Right hindlimb (tissue), 1 donor: ENCODE measurements at regions not wholly inside any gene's neighbourhood (a gene's known extent, or its start where the extent isn't known, plus 50 kb on each side); places are given as distances from the start of the nearest gene placed in this dataset.
A peak's percentile ranks its signal among the peaks of the same experiment; 100 is the strongest.

Experiments
- DNase-seq: peaks from one replicate; pipeline ENCODE4 v3.0.0-alpha.2; 2018

DNA sequence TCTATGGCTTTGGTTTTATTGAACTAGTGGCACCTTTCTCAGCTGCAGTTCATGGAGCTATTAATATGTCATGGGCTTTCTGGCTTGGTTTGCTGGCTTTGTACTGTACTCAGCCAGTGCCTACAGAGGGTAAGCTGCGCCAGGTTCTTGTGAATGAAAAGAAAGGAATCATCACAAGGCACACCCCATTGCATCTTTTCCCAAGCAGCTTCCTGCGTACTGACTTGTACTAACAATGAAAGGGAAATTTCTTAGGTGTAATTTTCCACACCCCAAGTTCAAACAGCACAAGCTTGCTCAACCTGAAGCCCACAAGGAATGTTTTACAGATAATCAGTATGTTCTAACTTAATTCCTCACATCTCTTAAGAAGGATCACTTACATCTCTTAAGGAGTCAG is 78.0 kb upstream of the TNFSF18 start:
- DNase-seq: no peak

DNA sequence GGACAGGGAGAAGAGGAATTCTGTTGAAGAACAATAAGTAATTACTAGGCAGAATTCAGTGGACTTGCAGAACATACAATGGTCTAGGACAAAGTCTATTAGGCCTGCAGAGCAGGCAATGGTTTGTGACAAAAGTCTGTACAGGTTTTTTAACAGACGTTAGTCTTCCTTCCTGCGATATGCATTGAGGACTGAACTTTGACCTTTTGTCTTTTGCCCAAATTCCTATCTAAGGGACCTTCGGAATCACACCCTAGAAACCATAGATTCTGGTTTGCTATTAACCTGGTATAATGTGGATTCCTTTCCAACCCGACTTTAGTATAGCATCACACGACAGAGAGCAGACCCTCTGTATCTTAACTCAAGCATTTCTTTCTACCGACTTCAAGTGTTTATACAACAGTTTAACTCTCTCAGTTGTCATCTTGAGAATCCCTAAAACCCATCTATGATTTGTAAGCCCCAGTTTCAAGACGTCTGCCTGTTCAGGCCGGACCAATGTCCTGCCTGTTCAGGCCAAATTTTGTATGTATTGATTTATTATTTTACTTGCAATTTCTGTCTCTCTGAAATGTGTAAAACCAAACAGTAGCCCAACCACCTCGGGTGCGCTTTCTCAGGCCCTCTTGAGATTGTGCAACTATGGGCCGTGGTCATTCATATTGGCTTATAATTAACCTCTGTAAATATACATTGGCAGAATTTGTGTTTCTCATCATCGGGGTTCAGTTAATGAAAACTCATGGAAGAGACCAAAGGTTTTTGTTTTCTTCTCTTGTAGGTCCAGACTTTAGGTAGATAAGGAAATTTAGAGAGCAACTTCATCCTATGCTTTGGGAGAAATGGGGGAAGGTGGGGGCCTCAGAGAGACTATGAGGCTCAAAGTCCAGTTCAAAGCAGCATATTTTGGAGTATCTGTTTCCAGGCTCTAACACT is 76.9 kb upstream of the TNFSF18 start:
- DNase-seq: no peak

DNA sequence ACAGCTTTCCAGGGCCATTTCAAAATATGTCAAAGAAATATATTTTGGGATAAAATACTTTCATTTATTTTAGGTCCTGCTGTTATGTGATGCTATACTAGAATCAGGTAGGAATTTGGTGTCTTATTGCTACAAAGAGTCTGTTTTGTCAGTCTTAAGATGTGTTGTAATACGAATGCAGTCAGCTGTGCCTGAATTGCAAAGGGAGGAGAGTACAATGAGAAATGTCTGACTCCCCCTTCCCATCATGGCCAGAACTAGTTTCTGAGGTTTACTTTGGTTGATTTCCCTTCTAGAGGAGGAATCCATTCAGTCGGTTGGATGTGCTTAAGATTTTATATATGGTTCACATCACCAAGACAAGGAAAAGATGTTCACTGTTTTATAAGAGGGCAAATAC is 75.7 kb upstream of the TNFSF18 start:
- DNase-seq: no peak

DNA sequence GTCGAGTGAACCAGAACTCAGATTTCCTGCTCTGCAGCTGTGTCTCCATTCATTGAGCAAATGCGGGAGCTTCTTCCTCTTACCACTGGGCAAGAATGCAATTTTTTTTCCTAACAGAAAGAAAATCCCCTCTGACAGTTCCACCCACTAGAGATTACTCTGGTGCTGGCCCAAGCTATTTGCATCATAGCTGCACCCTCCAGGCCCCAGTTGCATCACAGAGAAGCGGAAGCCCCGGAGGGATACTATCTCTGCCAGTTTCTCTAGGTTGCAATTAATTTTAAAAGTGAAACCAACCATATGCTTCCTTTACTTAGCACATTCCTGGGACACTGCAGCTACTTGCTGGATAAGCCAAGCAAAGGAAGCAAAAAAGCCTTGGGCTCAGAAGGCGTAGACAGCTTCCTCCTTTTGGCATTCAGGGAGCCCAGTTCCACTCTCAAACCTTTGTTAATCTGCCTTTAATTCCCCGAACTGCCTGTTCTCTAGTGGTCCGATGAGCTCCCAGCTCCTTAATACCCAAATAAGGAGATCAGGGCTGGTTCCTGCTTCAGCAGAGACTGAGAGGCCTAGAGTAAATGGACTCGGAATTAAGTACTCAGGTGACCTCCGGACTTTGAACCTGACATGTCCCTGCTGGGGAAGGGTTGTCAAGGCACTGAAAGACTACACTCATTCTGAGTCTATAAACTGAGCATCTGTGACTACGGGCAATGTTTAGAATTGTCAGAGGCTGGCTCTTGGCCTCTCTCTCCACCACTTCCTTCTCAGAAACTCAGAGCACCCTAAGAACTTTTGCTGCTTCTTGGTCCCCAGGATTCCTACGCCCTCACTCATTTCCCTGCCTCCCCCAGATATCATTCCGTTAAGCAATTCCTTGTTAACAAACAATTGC is 72.5 kb upstream of the TNFSF18 start:
- peak; percentile 67 for DNase-seq

DNA sequence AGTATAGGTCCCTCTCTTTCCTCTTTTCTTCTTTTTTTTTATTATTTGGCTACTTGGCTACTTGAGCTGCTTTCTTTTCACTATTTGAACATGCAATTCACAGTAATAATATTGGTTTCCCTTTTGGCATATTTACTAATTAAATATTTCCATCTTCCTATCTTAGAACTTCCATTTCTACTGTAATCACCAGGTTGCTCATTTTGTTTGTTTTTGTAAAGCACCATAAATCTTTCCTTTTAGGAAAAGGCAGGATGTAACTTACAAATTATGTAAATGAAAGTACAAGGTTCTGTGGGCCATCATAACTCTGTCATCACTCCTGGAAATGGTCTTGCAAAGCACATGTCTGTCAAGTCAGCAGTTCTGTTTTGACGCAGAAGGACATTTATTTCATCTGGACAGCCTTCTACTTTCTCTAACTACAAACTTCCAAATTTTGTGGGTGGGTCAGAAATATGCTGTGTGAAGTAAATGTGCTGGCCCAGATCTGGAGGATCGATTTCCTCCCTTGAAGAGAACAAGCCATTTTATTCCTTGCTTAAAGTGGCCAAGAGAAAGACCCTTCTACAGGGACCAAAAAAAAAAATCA is 71.7 kb upstream of the TNFSF18 start:
- DNase-seq: no peak

DNA sequence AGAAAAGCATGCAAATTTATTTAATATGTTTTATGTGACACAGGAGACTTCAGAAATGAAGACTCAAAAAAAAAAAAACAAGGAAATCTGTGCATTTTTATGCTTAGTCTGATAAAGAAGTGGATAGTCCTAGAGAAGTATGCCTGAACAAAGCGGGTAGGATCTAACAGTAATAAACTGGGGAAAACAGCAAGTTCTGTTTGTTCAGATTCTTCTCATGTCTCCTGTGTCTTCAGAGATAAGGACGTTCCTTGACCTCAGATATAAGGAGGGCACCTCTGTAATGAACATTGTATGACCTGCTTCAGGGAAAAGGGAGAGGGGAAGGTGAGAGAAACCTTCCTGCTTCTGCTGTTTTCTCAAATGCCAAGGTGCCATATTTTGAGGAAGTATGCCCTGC is 67.7 kb upstream of the TNFSF18 start:
- DNase-seq: no peak

DNA sequence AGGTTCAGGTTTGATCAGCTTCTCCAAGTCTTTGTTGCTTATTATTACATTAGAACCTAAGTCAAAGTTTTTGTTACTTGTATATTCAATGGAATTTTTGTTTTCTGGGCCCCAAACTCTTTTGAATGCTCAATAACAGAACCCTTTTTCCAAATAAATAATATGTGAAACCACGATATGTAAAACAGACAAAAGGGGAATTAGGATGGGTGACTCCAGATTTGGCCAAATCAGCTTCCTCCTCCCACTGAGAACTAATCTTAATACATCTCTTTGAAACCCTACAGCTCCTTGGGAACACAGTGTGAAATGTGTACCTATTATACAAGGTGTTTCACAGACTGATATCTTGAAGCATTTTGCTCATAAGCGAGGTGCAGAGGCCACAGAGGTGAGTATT is 67.0 kb upstream of the TNFSF18 start:
- no peak for DNase-seq

DNA sequence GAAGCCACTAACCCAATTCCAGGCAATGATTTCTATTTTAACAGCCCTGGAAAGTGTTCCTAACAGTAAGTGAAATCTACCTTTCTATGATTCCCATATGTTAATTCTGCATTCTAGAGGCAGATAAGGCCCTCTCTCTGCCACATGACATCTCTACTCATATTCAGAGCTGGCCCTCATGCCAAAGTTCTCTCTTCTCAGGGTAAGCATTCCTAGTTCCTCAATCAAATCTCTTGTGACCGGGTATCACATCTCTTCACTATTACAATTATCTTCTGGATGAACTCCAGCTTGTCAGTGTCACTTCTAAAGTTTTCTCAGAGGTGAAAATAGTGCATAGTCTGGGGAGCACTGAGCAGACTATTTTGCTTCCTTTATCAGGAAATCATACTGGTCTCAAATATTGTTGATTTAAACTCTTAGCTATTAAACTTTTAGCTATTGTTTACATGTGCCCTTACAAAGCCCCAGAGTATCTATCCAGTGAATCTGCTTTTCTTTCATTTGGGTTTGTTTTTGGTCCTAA is 66.4 kb upstream of the TNFSF18 start:
- DNase-seq: no peak

DNA sequence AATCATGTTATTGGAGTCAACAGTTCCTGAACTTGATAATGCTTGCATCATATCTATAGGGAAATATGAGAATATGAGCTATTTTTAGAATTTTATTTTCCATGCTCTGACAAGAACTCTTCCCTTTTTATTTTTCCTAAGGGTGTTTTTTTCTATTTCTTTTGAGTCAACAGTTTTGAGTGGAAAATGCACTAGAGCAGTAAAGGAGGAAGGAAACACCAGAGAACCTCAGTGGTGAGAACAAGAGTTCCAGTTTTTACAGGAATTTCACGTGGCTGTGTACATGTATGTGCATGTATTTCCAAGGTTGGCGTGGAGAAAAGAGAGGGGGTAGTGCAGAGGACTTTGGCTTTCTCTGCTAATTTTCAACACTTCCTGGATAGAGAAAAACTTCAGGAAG is 63.6 kb upstream of the TNFSF18 start:
- no peak for DNase-seq

DNA sequence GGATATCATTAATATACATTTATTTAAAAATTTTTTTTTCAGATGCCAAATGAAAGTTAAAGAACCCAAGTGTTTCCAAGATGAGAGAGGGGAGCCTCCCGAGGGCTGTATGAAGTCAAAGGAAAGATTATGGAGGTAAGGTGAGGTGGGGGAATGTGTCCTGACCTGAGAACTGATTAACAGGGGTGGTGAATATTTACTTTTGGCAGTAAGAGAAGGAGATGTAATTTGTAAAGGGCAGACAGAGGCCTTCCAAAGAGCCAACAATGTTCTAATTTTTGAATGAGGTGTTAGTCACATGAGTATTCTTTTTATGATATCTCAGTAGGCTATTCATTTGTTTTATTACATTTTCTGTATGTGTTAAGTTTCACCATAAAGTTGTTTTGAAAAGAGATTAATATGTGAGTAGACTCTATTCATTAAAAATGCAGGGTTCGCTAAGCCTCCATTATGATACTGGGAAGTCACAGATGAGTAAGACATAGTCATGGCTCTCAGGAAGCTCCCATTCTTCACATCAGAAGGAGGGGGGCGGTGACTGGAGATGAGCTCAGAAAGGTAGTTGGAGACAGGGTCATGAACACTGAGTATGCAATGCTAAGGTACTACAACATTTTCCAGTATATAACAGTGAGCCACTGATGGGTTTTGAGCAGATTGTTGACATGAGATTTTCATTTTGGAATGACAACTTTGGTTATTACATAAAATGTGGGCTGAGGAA is 62.4 kb upstream of the TNFSF18 start:
- DNase-seq: no peak

DNA sequence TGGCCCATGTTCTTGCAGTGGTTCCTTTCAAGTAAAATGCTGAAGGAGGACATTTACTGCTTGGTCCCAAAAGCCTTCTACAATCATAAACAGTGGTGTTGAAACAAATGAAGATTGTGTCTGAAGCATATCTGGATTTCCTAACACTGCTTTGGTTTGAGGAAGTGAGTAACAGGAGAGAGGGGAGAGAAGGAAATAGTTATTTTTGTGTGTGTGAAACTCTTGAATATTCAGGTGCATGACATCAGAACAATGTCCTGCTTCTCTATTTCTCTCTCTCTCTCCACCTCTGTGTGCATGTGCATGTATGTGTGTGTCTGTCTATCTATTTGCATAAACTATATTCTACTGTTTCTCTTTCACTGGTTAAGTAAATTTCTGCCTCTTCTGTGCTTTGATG is 61.4 kb upstream of the TNFSF18 start:
- no peak for DNase-seq

DNA sequence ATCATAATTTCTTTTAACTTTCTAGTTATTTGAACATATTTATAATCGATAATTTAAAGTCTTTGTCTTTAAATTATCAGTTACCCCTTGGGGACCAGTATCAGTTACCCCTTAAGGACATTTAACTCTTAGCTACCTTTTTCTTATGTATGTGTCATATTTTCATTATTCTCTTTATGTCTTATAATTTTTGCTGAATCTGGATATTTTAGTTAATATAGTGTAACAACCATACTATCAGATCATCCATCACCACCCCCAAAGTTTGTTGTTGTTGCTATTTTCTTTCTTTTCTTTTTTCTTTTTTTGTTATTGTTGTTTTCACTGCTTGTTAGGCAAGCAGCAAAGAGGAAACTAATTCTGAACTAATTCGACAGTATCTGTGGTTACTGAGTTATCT is 57.0 kb upstream of the TNFSF18 start:
- DNase-seq: no peak

DNA sequence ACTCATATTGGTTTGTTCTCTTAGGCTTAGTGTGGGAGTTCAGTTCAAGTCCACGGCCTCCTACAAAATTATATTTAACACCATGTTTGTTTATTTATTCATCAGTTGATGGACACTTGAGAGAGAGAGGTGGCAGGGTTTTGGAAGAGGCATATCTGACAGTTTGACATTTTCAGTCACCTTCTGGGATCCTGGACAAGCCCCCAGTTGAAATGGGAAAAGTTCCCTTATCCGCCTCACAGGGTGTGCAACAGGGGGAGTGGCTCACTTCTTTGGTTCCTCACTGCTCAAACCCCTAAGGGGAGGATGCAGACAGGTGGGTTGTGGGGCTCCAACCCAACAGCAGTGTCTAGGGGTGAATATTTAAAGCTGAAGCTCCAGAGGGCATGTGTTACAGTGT is 52.3 kb upstream of the TNFSF18 start:
- no peak for DNase-seq

DNA sequence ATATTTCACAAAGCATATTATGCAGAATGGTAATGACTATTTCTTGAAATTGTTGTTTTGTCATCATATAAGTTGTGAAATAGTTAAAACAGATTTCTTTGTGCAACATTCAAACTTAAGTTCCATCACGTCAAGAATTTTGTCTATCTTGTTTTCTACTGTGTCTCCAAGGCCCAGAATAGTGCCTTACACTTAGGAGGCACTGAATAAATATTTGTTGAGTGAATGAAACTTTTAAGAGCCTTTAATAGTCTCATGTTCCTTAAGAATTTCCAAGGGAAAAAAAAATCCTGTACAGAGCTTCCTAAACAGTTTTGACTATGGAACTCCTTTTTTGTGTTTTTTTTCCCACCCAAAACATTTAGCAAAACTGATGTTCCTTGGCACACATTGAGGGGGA is 50.8 kb upstream of the TNFSF18 start:
- DNase-seq: no peak

DNA sequence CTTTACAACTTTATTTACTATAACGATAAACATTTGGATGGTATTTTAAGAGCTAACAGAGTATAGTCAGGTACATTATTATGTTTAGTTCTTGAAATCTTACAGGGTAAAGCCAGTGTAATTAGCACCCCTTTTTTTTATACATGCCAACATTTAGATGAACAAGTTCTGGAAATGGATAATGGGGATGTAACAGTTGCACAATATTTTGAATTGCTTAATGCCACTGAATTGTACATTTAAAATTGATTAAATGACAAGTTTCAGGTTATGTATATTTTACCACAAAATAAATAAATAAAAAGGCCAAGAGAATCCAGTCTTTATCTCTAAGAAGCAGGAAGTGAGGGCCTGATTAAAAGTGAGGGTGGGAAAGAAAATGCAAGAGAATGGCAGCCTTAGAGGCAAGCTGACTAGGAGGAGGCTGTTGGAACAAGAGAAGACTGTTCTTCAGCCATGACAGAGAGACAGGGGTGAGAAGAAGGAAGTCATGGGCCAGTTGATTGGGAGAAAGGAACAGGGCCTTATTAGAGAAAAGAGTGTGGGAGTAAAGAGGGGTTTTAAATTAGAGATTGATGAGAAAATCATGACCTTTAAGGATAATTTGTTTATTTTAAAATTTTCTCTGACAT is 49.9 kb upstream of the TNFSF18 start:
- DNase-seq: no peak
